SK-N-SH (cell line): ENCODE measurements at regions not wholly inside any gene's neighbourhood (a gene's known extent, or its start where the extent isn't known, plus 50 kb on each side); places are given as distances from the start of the nearest gene placed in this dataset.

Experiments
- CTCF ChIA-PET: fragments of 300-600, 350-600 bp; formaldehyde crosslinking; extraction: SDS; loops from one replicate; lab custom pipeline; 2021; lab: Yijun Ruan, JAX
- POLR2A ChIA-PET: fragments of 350-600 bp; sonication (Branson Sonifier 250); formaldehyde crosslinking; extraction: SDS; loops from one replicate; lab custom pipeline; 2020; ENCODE audit warnings: antibody characterized with exemption, inconsistent platforms; lab: Yijun Ruan, JAX
- DNase-seq: peaks from one replicate; pipeline ENCODE4 v3.0.0; 2012
- H2AFZ ChIP-seq: fragments of 200-600 bp; sonication (generic); 2 replicates; pipeline ENCODE4 v1.8.1; 2016; ENCODE audit warnings: antibody characterized with exemption, mild to moderate bottlenecking, low read depth
- H3F3A ChIP-seq: fragments of 200-600 bp; sonication (generic); replicated peaks from 2 replicates; pipeline ENCODE3; 2016; ENCODE audit warnings: antibody characterized with exemption, mild to moderate bottlenecking; ENCODE audit not compliant: insufficient read depth
- H3K27ac ChIP-seq, 2 experiments: fragments of 200-500 bp in 1 of 2; fragments of 200-600 bp in 1 of 2; sonication (Bioruptor generic) in 1 of 2; sonication (generic), shearing (Covaris generic) in 1 of 2; 2 replicates each; pipeline versions ENCODE4 v1.5.1 to v1.6.1; 2014 to 2016; ENCODE audit warnings: low read depth in 2 of 2, inconsistent platforms in 1 of 2, low read length in 1 of 2, mild to moderate bottlenecking in 1 of 2, mixed read lengths in 1 of 2
- H3K27me3 ChIP-seq: fragments of 200-600 bp; sonication (generic), shearing (Covaris generic); 2 replicates; pipeline ENCODE4 v1.6.1; 2016; ENCODE audit warnings: mixed run types; ENCODE audit not compliant: insufficient read depth
- H3K36me3 ChIP-seq, 2 experiments: fragments of 200-500 bp in 1 of 2; fragments of 200-600 bp in 1 of 2; sonication (Bioruptor generic) in 1 of 2; sonication (generic) in 1 of 2; replicated peaks in 1 of 2; 2 replicates each; pipeline versions ENCODE3 to v1.5.1; 2014 to 2016; ENCODE audit warnings: low read length in 1 of 2, mild to moderate bottlenecking in 1 of 2; ENCODE audit not compliant: insufficient read depth in 2 of 2, control insufficient read depth in 1 of 2
- H3K4me1 ChIP-seq, 2 experiments: fragments of 200-500 bp in 1 of 2; fragments of 200-600 bp in 1 of 2; sonication (Bioruptor generic) in 1 of 2; sonication (generic), shearing (Covaris generic) in 1 of 2; 2 replicates each; pipeline versions ENCODE4 v1.5.1 to v1.6.1; 2014 to 2016; ENCODE audit warnings: low read depth in 1 of 2, low read length in 1 of 2, mixed run types in 1 of 2; ENCODE audit not compliant: insufficient read depth in 2 of 2, control insufficient read depth in 1 of 2
- H3K4me2 ChIP-seq: fragments of 200-600 bp; sonication (generic), shearing (Covaris generic); 2 replicates; pipeline ENCODE4 v1.6.1; 2017; ENCODE audit warnings: mixed run types
- H3K4me3 ChIP-seq, 2 experiments: fragments of 200-500 bp in 1 of 2; fragments of 200-600 bp in 1 of 2; sonication (Bioruptor generic) in 1 of 2; sonication (generic), shearing (Covaris generic) in 1 of 2; 2 replicates each; pipeline versions ENCODE4 v1.5.1 to v1.8.1; 2014 to 2016; ENCODE audit warnings: low read depth in 2 of 2, inconsistent platforms in 1 of 2, low read length in 1 of 2, mild to moderate bottlenecking in 1 of 2, mixed read lengths in 1 of 2, moderate library complexity in 1 of 2
- H3K79me2 ChIP-seq: fragments of 200-600 bp; sonication (generic); 2 replicates; pipeline ENCODE4 v1.8.1; 2017; ENCODE audit warnings: mild to moderate bottlenecking; ENCODE audit not compliant: insufficient read depth
- H3K9ac ChIP-seq: fragments of 200-600 bp; sonication (generic); 2 replicates; pipeline ENCODE4 v1.6.1; 2017; ENCODE audit warnings: mixed run types
- H3K9me2 ChIP-seq: fragments of 200-600 bp; sonication (generic); 2 replicates; pipeline ENCODE4 v1.6.1; 2017; ENCODE audit warnings: mixed run types
- H3K9me3 ChIP-seq: fragments of 200-600 bp; sonication (generic); 2 replicates; pipeline ENCODE4 v1.6.1; 2017; ENCODE audit warnings: mixed run types, mild to moderate bottlenecking, moderate library complexity
- H4K20me1 ChIP-seq: fragments of 200-600 bp; sonication (generic); 2 replicates; pipeline ENCODE4 v1.6.1; 2017; ENCODE audit warnings: mild to moderate bottlenecking, mixed run types; ENCODE audit not compliant: insufficient read depth
- CHD2 ChIP-seq: fragments of 150-350 bp; IDR thresholded peaks from 2 replicates; pipeline ENCODE4 v1.6.1; 2018; ENCODE audit warnings: low read length; ENCODE audit not compliant: partially characterized antibody
- ELF1 ChIP-seq: IDR thresholded peaks from 2 replicates; pipeline ENCODE4 v1.4.0; 2012
- EP300 ChIP-seq, 2 experiments: IDR thresholded peaks; 2 replicates each; pipeline versions ENCODE4 v1.4.0 to v1.6.1; 2012; ENCODE audit warnings: borderline replicate concordance in 1 of 2, low read depth in 1 of 2, low read length in 1 of 2
- FOXJ3 ChIP-seq: sonication (generic); formaldehyde crosslinking; IDR thresholded peaks from 2 replicates; pipeline ENCODE4 v1.5.1; 2020; ENCODE audit warnings: mild to moderate bottlenecking, missing genetic modification reagents
- JUND ChIP-seq: IDR thresholded peaks from 2 replicates; pipeline ENCODE4 v1.4.0; 2012
- NFIC ChIP-seq: IDR thresholded peaks from 2 replicates; pipeline ENCODE4 v1.4.0; 2012; ENCODE audit warnings: borderline replicate concordance
- RXRA ChIP-seq: IDR thresholded peaks from 2 replicates; pipeline ENCODE4 v1.4.0; 2012; ENCODE audit warnings: low read depth, mild to moderate bottlenecking, borderline replicate concordance
- SIN3A ChIP-seq: IDR thresholded peaks from 2 replicates; pipeline ENCODE4 v1.6.1; 2012; ENCODE audit warnings: low read depth, mild to moderate bottlenecking, low read length, moderate library complexity, borderline replicate concordance
- SMC3 ChIP-seq: IDR thresholded peaks from 2 replicates; pipeline ENCODE4 v1.6.1; 2012; ENCODE audit warnings: low read depth, low read length, improper control_type of control experiment
- TAF1 ChIP-seq: IDR thresholded peaks from 2 replicates; pipeline ENCODE4 v1.6.1; 2012; ENCODE audit warnings: low read depth, mild to moderate bottlenecking, low read length, moderate library complexity, borderline replicate concordance
- TCF12 ChIP-seq: IDR thresholded peaks from 2 replicates; pipeline ENCODE4 v1.4.0; 2012
- YY1 ChIP-seq: IDR thresholded peaks from 2 replicates; pipeline ENCODE4 v1.4.0; 2012; ENCODE audit warnings: low read depth, mild to moderate bottlenecking
- WGBS: methylation state at CpG from one replicate; pipeline ENCODE4 v1.1.6; 2017; ENCODE audit warnings: low lambda C conversion rate; 5-methylcytosine and 5-hydroxymethylcytosine counted together
- TF ChIP-seq, protein P1 (sequence below): fragments of 150-350 bp; IDR thresholded peaks from 2 replicates; pipeline ENCODE4 v1.6.1; 2017; ENCODE audit warnings: antibody characterized with exemption, low read length, low read depth, borderline replicate concordance
- TF ChIP-seq, protein P2 (sequence below): IDR thresholded peaks from 2 replicates; pipeline ENCODE4 v1.4.0; 2012; ENCODE audit warnings: low read depth, borderline replicate concordance
- TF ChIP-seq, protein P3 (sequence below): IDR thresholded peaks from 2 replicates; pipeline ENCODE4 v1.4.0; 2012; ENCODE audit warnings: low read depth

- Histone ChIP-seq H3K4me3 (no peak overlapping the region), H3K27me3 (no peaks in the 10 kb centered on the region), H3K9ac (no peak overlapping the region), H4K20me1 (no peaks in the 10 kb centered on the region), H3K4me1 (no peaks in the 10 kb centered on the region), H3K9me2 (no peaks in the 10 kb centered on the region), H3K36me3 (no peaks in the 10 kb centered on the region), H2AFZ (no peak overlapping the region), H3F3A (no peaks in the 10 kb centered on the region), H3K79me2 (no peaks in the 10 kb centered on the region), H3K9me3 (no peaks in the 10 kb centered on the region), H3K4me2 (no peak overlapping the region), H3K27ac (no peak overlapping the region)
- 56% methylated on average over 3 of the region's 3 CpGs for WGBS
- no peak for TF ChIP-seq SMC3
- no peak for TF ChIP-seq ELF1
- TF ChIP-seq CHD2, result no peak
- TF ChIP-seq NFIC, result no peak
- no peak for TF ChIP-seq YY1
- TF ChIP-seq, protein P1, sequence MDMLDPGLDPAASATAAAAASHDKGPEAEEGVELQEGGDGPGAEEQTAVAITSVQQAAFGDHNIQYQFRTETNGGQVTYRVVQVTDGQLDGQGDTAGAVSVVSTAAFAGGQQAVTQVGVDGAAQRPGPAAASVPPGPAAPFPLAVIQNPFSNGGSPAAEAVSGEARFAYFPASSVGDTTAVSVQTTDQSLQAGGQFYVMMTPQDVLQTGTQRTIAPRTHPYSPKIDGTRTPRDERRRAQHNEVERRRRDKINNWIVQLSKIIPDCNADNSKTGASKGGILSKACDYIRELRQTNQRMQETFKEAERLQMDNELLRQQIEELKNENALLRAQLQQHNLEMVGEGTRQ, result no peak
- no peak for TF ChIP-seq EP300 (IDR thresholded peaks at IDR 0.05; ENCODE audit: borderline replicate concordance in 1 of 2, low read depth in 1 of 2, low read length in 1 of 2)
- no peak for TF ChIP-seq TAF1
- TF ChIP-seq, protein P2, sequence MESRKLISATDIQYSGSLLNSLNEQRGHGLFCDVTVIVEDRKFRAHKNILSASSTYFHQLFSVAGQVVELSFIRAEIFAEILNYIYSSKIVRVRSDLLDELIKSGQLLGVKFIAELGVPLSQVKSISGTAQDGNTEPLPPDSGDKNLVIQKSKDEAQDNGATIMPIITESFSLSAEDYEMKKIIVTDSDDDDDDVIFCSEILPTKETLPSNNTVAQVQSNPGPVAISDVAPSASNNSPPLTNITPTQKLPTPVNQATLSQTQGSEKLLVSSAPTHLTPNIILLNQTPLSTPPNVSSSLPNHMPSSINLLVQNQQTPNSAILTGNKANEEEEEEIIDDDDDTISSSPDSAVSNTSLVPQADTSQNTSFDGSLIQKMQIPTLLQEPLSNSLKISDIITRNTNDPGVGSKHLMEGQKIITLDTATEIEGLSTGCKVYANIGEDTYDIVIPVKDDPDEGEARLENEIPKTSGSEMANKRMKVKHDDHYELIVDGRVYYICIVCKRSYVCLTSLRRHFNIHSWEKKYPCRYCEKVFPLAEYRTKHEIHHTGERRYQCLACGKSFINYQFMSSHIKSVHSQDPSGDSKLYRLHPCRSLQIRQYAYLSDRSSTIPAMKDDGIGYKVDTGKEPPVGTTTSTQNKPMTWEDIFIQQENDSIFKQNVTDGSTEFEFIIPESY, result no peak
- no peak for TF ChIP-seq SIN3A
- TF ChIP-seq, protein P3, sequence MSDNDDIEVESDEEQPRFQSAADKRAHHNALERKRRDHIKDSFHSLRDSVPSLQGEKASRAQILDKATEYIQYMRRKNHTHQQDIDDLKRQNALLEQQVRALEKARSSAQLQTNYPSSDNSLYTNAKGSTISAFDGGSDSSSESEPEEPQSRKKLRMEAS, result no peak
- no peak for TF ChIP-seq RXRA
- CTCF ChIA-PET, result interaction anchor here (1.1 kb wide), 1 partner anchor 75 kb away, joined by 3 read pairs; no protein-coding TSS in a partner anchor
- DNase-seq, result no peak
- POLR2A ChIA-PET, result no interaction called here
Measured at GRCh38 chr5:89041249-89041779, 158.3 kb upstream of the MEF2C start.

DNA sequence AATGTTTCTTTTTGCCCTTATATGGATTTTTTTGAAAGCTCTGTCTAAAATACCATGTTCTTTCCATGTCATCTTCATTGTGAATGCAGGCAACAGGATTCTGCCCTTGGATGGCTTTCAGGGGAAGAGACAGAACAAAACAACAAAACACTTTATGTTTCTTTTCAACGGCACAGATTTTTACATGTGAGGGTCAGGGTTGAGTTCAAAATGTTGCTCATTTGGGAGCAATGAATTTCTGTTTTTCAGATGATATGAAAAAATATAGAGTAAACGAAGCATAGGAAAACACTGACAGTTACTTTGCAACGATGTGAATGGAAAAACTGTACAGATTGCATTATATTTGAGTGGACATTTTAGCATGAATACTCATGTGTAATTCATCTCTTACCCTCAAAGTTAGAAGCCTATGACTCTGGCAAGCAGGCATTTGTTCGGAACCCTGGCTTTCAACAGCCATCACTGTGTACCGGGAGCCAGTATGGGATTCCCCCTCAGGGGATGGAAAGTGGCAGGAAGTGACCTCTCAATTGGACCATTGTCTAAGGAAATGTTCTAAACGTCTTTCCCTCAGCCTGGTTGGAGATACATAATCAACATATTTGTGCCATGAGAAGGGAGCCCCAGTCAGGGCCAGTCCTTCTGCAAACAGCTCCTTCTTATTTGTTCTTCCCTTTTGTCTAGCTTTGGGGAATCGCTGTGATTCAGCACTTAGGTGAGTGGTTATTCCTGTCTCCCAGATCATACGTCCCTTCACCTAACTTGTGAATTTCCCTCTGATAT, 153.9 kb upstream of the MEF2C start:
- Histone ChIP-seq H3K79me2 (no peaks in the 10 kb centered on the region), H3K4me1 (no peaks in the 10 kb centered on the region), H3K27me3 (no peaks in the 10 kb centered on the region), H2AFZ (no peak overlapping the region), H3K27ac (no peak overlapping the region), H3K9me3 (no peaks in the 10 kb centered on the region), H3K4me2 (no peak overlapping the region), H3F3A (no peaks in the 10 kb centered on the region), H3K9ac (no peak overlapping the region), H4K20me1 (no peaks in the 10 kb centered on the region), H3K9me2 (no peaks in the 10 kb centered on the region), H3K4me3 (no peak overlapping the region), H3K36me3 (no peaks in the 10 kb centered on the region)
- ChIA-PET CTCF (no interaction called here), POLR2A (no interaction called here)
- 34% methylated on average over 6 of the region's 8 CpGs for WGBS
- TF ChIP-seq FOXJ3 (no peak), TCF12 (0 out of 2 replicates have a peak, but pooled peaks have one; percentile 4), JUND (no peak)
- no peak for DNase-seq
